ENCODE measurements at regions not wholly inside any gene's neighbourhood (a gene's known extent, or its start where the extent isn't known, plus 50 kb on each side); places are given as distances from the start of the nearest gene placed in this dataset.

DNA sequence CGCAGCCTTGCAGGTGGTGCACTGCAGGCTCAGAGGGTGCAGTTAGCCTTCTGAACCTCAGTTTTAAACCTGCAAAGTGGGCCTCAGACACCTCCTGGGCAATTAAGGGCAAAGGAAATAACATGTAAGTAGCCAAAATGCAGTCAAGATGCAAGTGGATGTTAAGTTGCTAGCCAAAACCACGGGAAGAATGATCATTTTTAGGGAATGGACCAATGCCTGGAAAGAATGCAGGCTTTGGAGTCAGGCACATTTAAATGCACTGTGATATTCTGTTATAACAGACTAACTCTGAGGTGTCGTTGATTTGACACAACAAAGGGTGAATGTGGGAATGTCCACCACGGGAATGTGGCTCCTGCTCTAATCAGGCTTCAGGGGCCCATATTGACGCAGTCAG, 57.9 kb upstream of the PTGFRN start:
- peak; percentile 53 for DNase-seq

DNA sequence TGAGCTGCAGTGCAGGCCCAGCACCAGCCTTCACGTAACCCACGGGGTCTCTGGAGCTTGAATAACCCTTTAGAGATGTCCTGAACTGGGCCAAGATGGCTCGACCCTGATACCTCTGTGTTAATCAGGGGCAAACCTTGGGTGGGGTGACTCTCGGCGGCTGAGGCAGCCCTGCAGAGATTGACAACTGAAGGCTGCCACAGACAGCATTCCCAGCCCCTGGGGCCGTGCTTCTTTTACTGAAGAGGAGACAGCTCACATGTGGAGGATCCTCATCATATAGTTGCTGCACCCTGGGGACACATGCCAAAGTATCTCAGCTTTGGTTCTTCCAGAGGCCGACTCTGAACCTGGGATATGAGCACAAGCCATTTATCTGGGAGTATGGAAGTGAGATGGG, 57.3 kb upstream of the PTGFRN start:
- DNase-seq: no peak

- DNase-seq: peak; percentile 58
Measured at GRCh38 chr1:116852910-116853309, 56.8 kb upstream of the PTGFRN start.

DNA sequence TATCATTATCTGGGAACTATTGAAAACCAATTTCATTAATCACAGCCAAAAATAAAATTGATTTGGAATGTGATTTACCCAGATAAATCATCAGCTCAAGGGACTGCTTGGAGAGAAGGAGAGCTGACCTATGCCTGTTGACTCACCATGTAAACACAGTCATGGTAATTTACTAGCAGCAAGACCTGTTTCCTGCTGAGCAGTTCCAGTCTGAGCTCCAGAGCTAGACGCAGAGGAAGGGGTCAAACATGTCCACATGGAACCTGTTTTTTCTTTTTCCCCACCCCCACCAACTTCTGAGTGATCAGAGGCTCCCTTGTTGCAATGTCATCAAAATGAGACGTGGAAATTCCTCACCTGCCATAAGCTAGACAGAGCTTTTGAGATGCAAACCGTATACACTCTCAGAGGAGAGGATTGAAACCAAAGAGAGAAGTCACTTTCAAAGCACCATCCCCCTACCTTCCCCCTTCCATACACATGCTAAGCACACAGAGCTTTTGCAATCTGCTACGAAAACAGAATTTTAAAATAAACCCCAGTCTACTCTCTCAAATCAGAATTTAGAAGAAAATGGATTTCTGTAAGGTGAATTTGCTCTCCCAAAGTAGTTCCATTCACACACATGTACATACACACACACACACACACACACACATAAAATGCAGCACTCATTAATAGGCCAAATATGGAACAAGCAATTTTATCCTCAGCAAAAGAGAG, 55.9 kb upstream of the PTGFRN start:
- DNase-seq: peak; percentile 90

DNA sequence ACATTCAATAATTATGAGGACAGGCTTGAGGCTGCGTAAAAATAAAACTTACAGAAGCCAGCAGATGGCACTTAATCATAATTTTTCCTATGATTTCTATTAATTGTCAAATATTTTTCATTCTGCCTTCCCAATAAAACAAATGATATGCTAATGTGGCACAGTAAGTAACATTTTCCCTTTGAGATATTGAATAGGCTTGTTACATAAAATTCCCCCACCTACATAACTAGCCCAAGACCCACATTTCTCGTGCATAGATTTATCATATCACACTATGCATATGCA, 55.4 kb upstream of the PTGFRN start:
- no peak for DNase-seq

GRCh38 chr1:116854716-116855115, 55.0 kb upstream of the PTGFRN start:
- no peak for DNase-seq

- DNase-seq: peak; percentile 41
Measured at GRCh38 chr1:116855191-116855619, 54.5 kb upstream of the PTGFRN start.

GRCh38 chr1:116855773-116856201, 53.9 kb upstream of the PTGFRN start:
- DNase-seq: peak; percentile 94

- no peak for DNase-seq
Measured at GRCh38 chr1:116856312-116856711, 53.4 kb upstream of the PTGFRN start.

DNA sequence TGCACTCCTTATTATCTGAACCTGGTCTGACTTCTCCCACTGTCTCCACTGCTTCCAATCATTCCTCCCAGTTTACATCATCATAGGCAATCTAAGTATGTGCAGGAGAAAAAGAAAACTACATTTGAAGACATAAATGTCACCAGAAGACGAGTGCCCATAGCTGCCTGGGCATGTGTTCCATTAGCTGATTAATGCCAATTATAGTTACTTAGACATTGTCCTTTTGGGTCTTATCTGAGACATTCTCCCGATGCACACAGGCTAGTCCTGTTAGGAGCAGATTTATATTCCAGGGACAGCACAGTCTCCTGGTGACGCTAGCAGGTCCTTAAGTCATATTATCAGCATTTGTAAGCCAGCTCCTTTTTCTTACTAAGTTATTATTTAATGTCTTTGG, 52.6 kb upstream of the PTGFRN start:
- no peak for DNase-seq

All from fibroblast of upper back skin (primary cell).